ENCODE measurements at regions not wholly inside any gene's neighbourhood (a gene's known extent, or its start where the extent isn't known, plus 50 kb on each side); places are given as distances from the start of the nearest gene placed in this dataset.

DNA sequence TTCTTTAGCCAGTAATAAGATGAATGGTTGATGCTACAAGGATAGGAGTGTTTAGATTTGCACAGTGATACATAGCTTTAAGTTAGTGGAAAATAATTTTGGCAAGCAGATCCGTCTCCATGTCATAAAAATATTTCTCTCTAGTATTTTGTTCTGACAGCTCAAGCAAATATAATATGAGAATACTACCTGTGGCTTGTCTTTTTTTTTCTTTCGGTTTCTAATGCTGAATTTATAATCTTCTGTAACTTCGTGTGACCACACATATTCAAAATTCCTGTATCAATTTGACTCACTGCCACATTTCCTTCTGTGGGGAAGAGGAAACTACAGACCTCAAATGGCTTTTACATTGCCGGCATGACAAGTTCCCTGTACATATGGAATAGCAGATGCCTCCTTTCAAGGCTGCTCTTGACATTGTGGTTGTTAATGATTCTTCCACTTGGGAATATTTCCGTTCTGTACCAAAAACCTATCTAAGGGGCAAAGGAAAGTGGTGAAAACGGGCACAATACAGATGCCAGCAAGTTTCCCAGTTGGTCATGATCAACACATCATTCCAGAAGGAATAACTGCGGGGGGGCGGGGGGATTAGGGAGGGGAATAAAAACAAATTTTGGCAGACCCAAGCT lies 103.6 kb upstream of the CCDC91 start:
- TF ChIP-seq POLR2A (IDR thresholded peaks at IDR 0.05; ENCODE audit: low read depth, low read length) (no peak), POLR2AphosphoS5 (IDR thresholded peaks at IDR 0.05; ENCODE audit: low read depth, low read length) (no peak), TAF1 (IDR thresholded peaks at IDR 0.05; ENCODE audit: borderline replicate concordance, low read depth, low read length) (no peak)
